ENCODE measurements at regions not wholly inside any gene's neighbourhood (a gene's known extent, or its start where the extent isn't known, plus 50 kb on each side); places are given as distances from the start of the nearest gene placed in this dataset.

DNA sequence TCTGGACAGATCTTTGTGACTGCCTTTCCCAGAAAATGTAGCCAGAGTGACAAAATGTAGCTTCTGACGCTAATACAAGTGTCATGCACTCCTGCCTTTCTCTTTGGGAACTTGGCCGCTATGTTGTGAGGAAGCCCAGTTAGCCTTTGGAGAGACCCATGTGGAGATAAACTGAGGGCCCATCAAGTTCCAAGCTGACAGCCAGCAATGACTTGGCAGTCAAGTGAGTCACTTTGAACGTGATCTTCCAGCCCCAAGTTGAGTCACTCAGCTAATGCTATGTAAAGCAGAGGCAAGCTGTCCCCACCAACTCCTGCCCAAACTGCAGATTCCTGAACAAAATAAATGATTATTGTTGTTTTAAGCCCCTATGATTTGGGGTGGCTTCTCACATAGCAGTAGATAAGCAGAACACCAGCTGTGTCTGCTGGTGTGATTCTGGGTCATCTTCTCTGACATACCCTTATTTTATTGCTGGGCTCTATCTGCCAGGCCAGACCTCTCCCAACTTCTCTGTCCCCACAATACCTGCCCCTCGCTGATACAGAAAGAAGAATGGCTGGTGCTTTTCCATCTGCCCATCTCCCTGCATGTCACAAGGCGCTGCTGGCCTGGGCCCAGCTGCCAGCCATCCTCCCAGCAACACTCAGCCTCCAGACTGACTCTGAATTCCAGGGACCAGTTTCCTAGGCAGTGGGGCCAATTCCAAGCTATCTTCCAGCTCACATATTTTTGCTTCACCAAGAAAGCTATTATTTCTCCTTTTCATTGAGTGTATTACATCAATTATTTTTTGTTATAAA is 274.8 kb downstream of the LRFN2 start:
- DNase-seq: no peak

DNA sequence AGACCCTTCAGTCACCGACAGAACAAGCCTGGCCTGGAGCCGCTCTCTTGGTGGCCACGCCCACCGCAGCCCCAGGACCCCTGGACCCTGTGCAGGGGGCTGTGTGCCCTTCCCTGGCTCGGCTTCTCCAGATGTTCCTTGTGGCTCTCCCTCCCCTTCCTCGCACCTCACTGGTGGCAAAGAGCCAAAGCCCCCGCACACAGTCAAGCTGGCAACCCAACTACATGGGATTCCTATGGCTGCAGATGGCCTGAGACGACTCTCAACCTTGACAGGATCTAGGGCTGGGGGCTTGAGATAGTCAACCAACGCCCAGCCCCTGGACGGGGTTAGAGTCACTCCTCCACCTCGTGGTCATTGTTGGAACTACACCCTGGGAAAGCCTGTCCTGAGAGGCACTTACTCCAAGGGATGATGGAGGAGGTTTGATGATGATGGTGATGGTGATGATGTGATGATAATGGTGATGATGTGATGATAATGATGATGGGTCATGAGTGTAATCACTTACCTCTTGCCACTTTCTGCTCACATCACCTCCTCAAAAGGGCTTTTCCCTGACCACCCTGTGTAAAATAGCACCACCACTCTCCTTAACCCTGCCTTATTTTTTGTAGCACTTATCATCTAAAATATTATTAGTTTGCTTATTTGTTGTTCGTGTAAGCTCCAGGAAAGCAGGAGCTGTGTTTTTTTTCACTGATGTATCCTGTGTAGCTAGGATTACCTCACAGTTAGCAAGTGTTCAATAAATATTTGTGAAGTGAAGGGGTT is 278.4 kb downstream of the LRFN2 start:
- DNase-seq: peak; percentile 42

- no peak for DNase-seq
These were observed 279.5 kb downstream of the LRFN2 start for GRCh38 chr6:40307712-40308111.

DNA sequence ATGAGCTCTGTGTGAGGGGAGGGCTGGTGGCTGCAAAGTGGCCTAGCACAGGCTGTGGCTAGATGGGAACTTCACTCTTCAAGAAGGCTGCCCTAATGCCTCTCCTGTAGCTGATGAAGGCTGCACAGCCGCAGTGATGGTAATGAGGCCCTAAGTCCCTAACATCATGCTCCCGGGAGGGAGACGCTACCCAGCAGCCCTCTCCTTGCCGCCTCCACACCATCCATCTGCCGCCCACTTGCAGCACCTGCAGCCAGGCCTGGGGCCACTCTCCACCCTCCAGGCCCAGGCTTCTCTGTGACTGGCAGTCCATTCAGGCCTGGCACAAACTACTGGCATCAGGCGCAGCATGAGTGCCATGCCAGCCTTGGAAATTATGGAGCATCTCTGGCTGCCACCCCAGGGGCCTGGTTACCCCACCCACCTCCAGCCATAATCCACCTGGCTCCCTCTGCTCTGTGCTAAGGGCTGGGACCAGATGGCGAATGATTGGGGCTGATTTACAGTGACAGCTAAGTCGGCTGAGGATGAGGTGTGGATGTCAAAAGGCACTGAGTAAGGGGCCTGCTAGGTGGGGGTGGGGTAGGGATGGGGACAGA is 284.2 kb downstream of the LRFN2 start:
- no peak for DNase-seq

- DNase-seq: no peak
These were observed 287.5 kb downstream of the LRFN2 start for GRCh38 chr6:40299681-40300080.

- no peak for DNase-seq
These were observed 289.0 kb downstream of the LRFN2 start for GRCh38 chr6:40298207-40298606.

DNA sequence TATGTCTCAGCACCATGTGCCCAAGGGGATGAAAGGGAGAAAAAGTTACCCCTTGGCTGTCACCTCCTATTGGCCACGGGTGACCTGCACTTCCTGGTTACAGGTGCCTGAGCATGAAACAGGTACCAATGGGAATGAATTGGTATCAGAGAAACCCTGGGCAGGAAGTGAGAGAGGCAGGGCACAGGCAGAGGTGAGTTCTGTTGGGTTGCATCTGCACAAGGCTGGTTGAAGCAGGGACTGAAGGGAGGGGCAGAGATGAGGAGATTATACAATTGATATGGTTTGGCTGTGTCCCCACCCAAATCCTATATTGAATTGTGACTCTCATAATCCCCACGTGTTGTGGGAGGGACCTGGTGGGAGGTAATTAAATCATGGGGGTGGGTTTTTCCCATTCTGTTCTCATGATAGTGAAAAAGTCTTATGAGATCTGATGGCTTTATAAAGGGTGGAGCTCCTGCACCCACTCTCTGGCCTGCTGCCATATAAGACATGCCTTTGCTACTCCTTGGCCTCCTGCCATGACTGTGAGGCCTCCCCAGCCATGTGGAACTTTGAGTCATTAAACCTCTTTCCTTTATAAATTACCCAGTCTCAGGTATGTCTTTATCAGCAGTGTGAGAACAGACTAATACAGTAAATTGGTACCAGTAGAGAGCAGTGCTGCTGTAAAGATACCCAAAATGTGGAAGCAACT is 291.8 kb downstream of the LRFN2 start:
- no peak for DNase-seq

DNA sequence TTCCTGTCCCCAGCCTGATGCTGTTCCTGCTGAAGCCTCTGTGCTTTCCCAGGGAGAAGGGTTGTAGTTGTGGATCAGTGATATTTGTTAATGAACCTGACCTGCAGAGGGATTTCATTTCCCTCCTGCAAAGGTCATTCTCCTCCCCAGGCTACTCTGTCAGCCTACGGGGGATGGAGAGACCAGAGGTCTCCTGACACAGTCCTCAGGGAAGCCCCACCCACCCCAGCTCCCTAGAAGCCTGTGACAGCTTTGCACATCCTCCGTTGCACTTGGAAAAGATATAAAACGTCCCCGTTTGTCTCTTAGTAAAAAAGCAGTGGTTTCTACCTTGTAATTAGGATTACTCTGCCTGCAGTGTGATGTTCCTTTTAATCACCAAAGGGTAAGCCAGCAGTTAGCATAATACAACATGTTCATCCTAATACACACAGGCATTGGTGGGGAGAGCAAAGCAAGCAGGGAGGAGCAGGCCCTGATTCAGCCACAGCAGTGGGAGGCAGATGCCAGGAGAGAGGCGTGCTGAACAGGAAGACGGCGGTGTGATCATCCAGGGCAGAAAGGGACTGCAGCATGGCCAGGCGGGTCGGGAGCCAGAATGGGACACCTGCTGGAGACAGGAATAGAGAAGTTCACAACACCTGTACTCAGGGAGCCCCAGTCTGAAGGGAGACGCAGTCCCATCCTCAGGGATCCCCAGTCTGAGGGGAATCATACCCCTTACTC is 293.5 kb downstream of the LRFN2 start:
- DNase-seq: no peak

DNA sequence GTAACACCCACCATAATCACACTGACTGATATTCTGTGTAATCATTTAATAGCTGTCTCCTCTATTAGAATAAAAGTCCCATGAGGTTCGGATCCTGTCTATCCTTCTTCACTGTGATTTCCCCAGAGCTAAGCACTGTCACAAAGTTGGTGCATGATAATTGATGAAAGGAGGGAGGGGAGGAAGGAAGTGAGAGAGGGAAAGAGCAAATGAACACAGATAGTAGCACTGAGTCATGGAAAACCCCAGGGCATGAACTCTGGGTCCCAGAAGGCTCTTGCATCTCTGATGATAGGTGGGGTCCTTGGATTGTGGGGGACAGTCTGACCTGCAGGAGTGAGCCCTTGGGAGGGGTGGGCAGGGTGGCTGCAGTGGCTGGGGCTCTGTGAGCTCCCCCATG is 294.1 kb downstream of the LRFN2 start:
- DNase-seq: no peak

- DNase-seq: no peak
These were observed 296.3 kb downstream of the LRFN2 start for GRCh38 chr6:40290816-40291215.

DNA sequence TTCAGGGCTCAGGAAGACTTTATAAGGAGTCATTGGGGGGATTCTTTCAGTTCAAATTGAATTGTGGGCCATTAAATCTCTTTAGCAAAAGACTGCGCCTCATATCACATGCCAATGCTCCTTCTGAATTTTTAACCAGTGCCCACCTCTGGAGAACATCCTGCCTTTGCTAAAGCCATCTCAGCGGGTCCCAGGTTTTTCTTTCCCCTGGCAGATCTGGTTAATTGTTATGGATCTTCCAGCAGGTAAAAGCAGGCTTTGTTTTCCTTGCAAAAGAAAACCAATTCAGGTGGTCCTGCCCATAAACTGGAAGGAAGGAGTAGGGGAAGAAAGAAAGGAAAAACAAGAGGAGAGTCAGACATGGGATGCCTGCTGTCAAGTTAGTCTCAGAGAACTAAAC is 298.2 kb downstream of the LRFN2 start:
- DNase-seq: no peak

DNA sequence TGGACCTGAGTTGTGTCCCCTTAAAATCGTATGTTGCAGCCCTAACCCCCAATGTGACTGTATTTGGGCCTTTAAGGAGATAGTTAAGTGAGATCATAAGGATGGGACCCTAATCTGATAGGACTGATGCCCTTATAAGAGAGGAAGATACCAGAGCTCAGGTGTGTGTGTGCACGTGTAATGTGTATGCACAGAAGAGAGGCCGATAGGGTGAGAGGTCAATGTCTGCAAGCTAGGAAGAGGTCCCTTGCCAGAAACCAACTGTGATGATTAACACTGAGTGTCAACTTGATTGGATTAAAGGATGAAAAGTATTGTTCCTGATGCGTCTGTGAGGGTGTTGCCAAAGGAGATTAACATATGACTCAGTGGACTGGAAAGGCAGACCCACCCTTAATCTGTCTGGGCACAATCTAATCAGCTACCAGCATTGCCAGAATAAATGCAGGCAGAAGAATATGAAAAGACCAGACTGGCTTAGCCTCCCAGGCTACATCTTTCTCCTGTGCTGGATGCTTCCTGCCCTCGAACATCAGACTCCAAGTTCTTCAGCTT is 299.8 kb downstream of the LRFN2 start:
- DNase-seq: no peak

- DNase-seq: no peak
These were observed 300.4 kb downstream of the LRFN2 start for GRCh38 chr6:40286721-40287120.

GRCh38 chr6:40285996-40286395 is 301.2 kb downstream of the LRFN2 start:
- no peak for DNase-seq

DNA sequence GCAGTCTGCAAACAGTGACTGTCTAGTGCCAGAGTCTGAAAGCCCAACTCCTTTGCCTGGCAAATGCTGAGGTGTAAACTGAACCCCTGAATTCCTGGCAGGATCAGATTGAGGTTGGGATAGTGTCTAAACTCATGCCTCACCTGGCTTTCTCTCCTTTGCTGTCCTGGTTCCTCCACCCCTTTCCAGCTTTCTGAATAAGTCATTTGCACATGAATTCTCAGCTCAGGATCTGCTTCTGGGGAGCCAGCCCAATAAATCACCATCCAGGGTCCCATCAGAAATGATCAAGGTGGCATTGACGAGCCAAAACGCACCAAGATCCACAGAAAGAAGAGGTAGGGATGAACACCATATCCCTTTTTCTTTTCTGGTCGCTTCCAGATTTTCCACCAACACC is 301.6 kb downstream of the LRFN2 start:
- DNase-seq: no peak

DNA sequence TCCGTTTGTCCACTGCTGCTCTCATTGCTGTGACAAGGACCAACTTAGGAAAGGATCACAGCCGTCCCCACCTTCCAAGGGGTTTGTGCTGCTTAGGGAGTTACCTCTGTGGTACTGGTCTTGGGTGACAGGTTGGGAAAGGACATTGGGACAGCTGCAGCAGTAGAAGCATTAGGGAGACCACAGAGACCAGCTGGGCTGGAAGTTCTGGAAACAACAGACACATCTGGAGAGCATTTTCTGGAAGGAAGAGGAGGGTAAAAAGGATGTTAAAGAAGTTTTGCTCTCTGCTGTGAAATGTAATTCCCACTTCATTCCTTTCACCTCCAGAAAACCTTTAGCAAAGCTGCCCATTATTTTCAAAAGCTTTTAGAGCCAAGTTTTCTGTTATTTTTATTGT is 304.2 kb downstream of the LRFN2 start:
- no peak for DNase-seq

DNA sequence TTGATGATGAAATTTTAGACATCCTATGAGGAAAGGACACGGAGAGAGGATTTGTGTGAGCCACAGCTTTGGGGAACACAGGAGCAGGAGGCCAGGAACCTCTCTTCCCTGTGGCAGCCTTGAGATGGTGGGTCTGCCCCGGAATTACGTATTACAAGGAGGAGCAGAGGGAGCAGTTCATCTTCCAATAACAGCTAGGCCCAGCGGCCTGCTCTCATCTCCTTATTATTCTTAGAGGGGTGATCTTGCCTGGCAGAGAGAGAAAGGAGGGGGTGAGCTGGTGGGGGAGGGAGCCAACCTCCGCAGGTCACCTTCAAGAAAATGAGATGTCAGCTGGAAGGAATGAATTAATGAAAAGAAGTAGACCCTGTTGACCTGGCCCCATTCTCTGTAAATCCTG is 305.8 kb downstream of the LRFN2 start:
- DNase-seq: no peak

DNA sequence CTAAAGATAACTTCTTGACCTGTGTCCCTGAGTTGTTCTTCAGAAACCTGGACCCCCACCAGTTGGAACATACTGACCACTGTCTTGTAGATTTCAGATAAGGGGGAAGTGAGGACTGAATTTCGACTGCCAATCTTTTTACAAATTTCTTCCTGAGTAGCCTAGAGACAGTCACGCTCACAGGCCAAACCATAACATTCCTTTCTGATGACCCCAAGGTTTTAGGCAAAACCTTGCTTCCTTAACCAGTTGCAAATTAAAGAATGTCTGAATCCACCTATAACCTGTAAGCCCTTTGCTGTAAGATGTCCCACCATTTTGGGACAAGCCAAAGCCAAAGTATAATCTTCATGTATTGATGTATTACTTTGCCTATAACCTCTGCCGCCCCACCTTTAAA is 306.9 kb downstream of the LRFN2 start:
- no peak for DNase-seq

DNA sequence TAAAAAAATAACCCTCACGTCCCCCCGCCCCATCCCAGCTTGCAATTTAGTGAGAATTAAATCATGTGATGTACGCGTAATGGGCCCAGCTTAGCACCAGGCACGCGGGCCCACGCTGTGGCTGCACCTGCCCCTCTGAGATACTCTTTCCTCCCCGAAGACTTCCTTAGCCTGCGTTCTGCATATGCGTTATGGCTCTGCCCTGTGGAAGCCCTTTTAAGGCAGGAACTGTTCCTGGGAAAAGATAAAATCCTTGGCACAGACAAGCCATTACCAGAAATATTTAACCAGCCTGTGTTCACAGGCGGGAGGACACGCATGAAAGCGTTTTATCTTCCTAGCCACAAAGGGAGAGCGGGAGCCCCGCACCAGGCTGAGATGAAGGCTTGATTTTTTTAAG is 311.0 kb downstream of the LRFN2 start:
- DNase-seq: no peak

DNA sequence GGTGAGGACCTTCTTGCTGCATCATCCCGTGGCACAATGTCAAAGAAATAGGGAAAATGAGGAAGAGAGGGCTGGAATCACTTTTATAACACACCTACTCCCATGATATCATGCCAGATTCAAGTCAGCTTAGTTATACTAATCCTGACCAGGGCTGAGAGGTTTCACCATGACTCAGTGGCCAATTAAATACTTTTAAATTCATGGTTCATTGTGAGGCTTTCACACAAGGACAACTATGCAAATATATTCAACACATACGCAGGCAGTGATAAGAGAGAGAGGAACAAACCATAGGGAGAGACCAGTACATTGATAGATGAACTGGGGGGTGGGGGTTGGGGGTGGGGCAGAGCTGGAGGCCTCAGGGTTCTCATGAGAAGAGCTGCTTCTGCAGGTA is 313.1 kb downstream of the LRFN2 start:
- DNase-seq: no peak

- no peak for DNase-seq
These were observed 318.6 kb downstream of the LRFN2 start for GRCh38 chr6:40268614-40269013.

DNA sequence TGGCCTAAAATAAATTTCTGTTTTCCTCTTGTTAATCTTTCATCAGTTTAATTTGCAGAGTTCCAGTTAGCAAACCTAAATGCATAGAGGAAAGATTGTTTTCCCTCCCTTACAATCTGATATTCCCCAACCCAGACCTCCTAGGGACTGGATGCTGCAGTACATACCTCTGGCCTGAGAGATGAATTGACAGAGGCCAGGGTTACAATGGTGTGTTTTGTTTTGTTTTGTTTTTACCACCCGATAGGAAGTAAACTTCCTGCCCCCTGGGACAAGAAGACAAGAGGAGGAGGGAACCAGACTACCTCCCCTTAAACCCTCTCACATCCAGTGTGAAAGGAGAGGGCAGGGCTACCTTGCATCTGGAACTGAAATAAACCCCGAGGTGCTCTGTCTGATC is 319.0 kb downstream of the LRFN2 start:
- no peak for DNase-seq

Measured in stimulated activated CD4-positive, alpha-beta T cell treated with anti-CD3 and anti-CD28 coated beads, Interleukin-1b, Interleukin-23, amount 100 ng/mL, for 48 hours (primary cell).